ENCODE measurements at regions not wholly inside any gene's neighbourhood (a gene's known extent, or its start where the extent isn't known, plus 50 kb on each side); places are given as distances from the start of the nearest gene placed in this dataset.

DNA sequence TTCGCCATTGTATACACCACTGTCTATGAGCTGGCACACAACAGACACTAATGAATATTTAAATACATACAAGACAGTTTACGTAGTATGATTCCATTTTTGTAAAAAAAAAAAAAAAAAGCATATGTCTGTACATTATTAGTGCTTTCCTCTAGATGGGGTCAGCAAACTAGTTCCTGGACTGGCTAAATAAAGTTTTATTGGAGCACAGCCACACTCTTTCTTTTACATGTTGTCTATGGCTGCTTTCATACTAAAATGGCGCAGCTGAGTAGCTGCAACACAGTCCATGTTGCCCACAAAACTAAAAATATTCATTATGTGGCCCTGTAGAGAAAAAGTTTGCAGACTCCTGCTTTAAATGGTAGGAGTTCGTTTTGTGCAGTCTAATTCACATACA is 70.7 kb upstream of the FRMD4B start:
- no peak for DNase-seq (ENCODE audit: low spot score)
- no peak overlapping the region for H3K27ac ChIP-seq
- H3K4me3 ChIP-seq, result no peak overlapping the region
- no peak for TF ChIP-seq CTCF (IDR thresholded peaks at IDR 0.05)

DNA sequence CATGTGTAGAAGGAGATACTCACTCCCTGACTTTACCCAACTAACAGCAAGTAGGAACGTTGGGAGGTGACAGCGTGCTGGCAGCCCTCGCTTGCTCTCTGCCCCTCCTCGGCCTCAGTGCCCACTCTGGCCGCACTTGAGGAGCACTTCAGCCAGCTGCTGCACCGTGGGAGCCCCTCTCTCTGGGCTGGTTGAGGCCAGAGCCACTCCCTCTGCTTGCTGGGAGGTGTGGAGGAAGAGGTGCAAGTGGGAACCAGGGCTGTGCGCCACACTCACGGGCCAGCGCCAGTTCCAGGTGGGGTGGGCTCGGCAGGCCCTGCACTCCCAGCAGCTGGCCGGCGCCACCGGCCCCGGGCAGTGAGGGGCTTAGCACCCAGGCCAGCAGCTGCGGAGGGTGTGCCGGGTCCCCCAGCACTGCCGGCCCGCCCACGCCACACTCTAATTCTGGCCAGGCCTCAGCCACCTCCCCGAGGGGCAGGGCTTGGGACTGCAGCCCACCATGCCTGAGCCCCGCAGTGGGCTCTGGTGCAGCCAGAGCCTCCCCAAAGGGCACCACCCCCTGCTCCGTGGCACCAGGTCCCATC is 68.4 kb upstream of the FRMD4B start:
- Histone ChIP-seq H3K27ac (no peak overlapping the region), H3K4me3 (no peak overlapping the region)
- no peak for TF ChIP-seq CTCF (IDR thresholded peaks at IDR 0.05)
- no peak for DNase-seq (ENCODE audit: low spot score)

DNA sequence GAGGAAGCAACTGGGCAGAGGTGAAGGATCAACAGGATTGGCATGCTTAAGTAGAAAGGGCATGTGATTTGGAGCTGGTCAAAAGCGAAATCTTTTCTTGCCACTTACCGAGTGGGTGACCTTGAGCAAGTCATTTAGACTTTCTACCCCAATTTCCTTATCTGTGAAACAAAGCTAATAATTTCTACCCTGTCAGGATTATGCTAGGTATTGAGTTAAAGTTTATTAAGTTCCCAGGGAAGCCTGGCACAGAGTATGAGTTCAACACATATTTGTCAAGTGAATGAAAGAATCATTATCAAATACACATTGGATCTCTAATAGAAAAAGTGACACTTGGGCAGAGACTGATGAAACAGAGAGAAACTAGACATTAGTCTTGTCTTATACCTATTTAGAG is 66.4 kb upstream of the FRMD4B start:
- Histone ChIP-seq H3K4me3 (no peak overlapping the region), H3K27ac (no peak overlapping the region)
- TF ChIP-seq CTCF (IDR thresholded peaks at IDR 0.05), result no peak
- DNase-seq (ENCODE audit: low spot score), result no peak

GRCh38 chr3:69451594-69451993 is 65.7 kb upstream of the FRMD4B start:
- Histone ChIP-seq H3K4me3 (no peak overlapping the region), H3K27ac (no peak overlapping the region)
- TF ChIP-seq CTCF (IDR thresholded peaks at IDR 0.05), result no peak
- no peak for DNase-seq (ENCODE audit: low spot score)

DNA sequence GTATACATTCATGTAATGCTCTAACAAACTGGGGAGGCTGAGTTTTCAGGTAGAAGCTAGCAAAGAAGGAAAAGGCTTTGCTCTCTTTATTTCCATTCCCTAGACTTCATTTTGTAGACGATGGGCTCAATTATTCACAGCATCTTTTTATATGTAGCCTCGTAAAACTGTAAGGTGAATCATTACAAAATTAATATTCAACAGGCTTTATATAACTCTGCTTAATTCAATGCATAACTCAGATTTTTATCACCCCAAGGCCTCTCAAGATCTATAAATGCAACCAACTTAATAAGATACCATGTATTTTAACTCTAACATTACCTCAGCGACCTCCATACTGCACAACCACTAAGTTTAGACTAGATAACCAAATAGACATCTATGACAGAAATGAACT is 63.0 kb upstream of the FRMD4B start:
- H3K4me3 ChIP-seq, result no peak overlapping the region
- DNase-seq (ENCODE audit: low spot score), result no peak
- H3K27ac ChIP-seq, result no peak overlapping the region
- no peak for TF ChIP-seq CTCF (IDR thresholded peaks at IDR 0.05)

- Histone ChIP-seq H3K27ac (no peak overlapping the region), H3K4me3 (no peak overlapping the region)
- no peak for TF ChIP-seq CTCF (IDR thresholded peaks at IDR 0.05)
- DNase-seq (ENCODE audit: low spot score), result no peak
Observed at GRCh38 chr3:69446402-69447072, 60.6 kb upstream of the FRMD4B start.

DNA sequence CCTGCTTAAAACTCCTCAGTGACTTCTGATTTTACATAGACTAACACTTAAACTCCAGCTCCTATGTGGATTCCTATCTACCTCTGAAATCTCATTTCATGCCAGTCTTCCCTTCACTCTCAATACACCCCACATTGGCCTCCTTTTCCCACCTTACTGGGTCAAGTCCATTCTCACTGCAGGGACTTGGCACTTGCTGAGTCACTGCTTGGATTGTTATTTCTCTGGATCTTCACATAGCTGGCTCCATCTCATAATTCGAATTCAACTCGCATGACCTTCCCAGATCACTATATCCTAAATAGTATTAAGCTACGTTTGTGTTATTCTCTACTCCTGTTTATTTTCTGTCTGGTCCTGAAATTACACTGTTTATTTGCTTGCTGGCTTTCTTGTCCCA is 59.6 kb upstream of the FRMD4B start:
- peak overlapping the region; percentile 61 for H3K4me3 ChIP-seq

More for the DNA sequence above, 59.6 kb upstream of the FRMD4B start:
- H3K27ac ChIP-seq, result no peak overlapping the region
- no peak for DNase-seq (ENCODE audit: low spot score)
- no peak for TF ChIP-seq CTCF (IDR thresholded peaks at IDR 0.05)
